Sigmoid colon (tissue), 6 donors: ENCODE measurements at regions not wholly inside any gene's neighbourhood (a gene's known extent, or its start where the extent isn't known, plus 50 kb on each side); places are given as distances from the start of the nearest gene placed in this dataset.

Experiments
- DNase-seq: peaks from one replicate; pipeline ENCODE4 v3.0.0-alpha.2; 2019
- H3K27ac ChIP-seq, 4 donors: fragments of 200-600 bp; sonication (generic); one replicate each; pipeline ENCODE4 v1.5.1; 2016 to 2019; ENCODE audit warnings: mild to moderate bottlenecking in 1 of 4
- H3K27me3 ChIP-seq, 3 donors: fragments of 200-600 bp; sonication (generic); one replicate each; pipeline ENCODE4 v1.5.1; 2019; ENCODE audit warnings: mild to moderate bottlenecking in 1 of 3
- H3K36me3 ChIP-seq, 4 donors: fragments of 200-600 bp; sonication (generic); one replicate each; pipeline ENCODE4 v1.5.1; 2016 to 2019
- H3K4me1 ChIP-seq, 4 donors: fragments of 200-600 bp; sonication (generic); one replicate each; pipeline ENCODE4 v1.5.1; 2017 to 2019
- H3K4me3 ChIP-seq, 4 donors: fragments of 200-600 bp; sonication (generic); one replicate each; pipeline ENCODE4 v1.5.1; 2017 to 2019; ENCODE audit warnings: mild to moderate bottlenecking in 2 of 4, moderate library complexity in 1 of 4
- H3K9me3 ChIP-seq, 4 donors: fragments of 200-600 bp in 3 of 4; sonication (generic) in 3 of 4; one replicate each; pipeline versions ENCODE4 v1.5.1 to v1.6.1; 2013 to 2019
- EP300 ChIP-seq, 4 donors: sonication (generic); formaldehyde crosslinking; IDR thresholded peaks; one replicate each; pipeline ENCODE4 v1.6.1; 2017; ENCODE audit warnings: antibody characterized with exemption in 4 of 4
- POLR2A ChIP-seq, 2 donors: fragments of 450-650 bp; IDR thresholded peaks; one replicate each; pipeline ENCODE4 v1.6.1; 2016; ENCODE audit warnings: antibody characterized with exemption in 2 of 2, mild to moderate bottlenecking in 2 of 2, moderate library complexity in 2 of 2
- POLR2AphosphoS5 ChIP-seq, 4 donors: sonication (generic); formaldehyde crosslinking; IDR thresholded peaks; one replicate each; pipeline ENCODE4 v1.6.1; 2017; ENCODE audit warnings: antibody characterized with exemption in 4 of 4
- WGBS, 2 donors: extraction: QIAGEN DNeasy Blood & Tissue Kit; methylation state at CpG; one replicate each; pipeline ENCODE4 v1.1.7; 2013; 5-methylcytosine and 5-hydroxymethylcytosine counted together
- intact Hi-C: fragments of 100-400 bp; cut with DNase I; formaldehyde crosslinking; loops from one replicate; pipeline ENCODE4 v1.15.1; 2023
- TF ChIP-seq, protein P1 (sequence below), 4 experiments: fragments of 450-650 bp in 3 of 4; fragments of 200-600 bp in 1 of 4; IDR thresholded peaks; one replicate each; pipeline ENCODE4 v1.5.1; 2016 to 2019; ENCODE audit warnings: antibody characterized with exemption in 4 of 4, mild to moderate bottlenecking in 3 of 4, moderate library complexity in 2 of 4
- donor health status: healthy with polysubstance abuse.
- donor health status: healthy.

- H3K36me3 ChIP-seq: no peaks in the 10 kb centered on the region
- TF ChIP-seq POLR2A (IDR thresholded peaks at IDR 0.05) (no peak), POLR2AphosphoS5 (IDR thresholded peaks at IDR 0.05) (no peak), EP300 (IDR thresholded peaks at IDR 0.05) (no peak)
- TF ChIP-seq, protein P1, sequence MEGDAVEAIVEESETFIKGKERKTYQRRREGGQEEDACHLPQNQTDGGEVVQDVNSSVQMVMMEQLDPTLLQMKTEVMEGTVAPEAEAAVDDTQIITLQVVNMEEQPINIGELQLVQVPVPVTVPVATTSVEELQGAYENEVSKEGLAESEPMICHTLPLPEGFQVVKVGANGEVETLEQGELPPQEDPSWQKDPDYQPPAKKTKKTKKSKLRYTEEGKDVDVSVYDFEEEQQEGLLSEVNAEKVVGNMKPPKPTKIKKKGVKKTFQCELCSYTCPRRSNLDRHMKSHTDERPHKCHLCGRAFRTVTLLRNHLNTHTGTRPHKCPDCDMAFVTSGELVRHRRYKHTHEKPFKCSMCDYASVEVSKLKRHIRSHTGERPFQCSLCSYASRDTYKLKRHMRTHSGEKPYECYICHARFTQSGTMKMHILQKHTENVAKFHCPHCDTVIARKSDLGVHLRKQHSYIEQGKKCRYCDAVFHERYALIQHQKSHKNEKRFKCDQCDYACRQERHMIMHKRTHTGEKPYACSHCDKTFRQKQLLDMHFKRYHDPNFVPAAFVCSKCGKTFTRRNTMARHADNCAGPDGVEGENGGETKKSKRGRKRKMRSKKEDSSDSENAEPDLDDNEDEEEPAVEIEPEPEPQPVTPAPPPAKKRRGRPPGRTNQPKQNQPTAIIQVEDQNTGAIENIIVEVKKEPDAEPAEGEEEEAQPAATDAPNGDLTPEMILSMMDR (IDR thresholded peaks at IDR 0.05): no peak
- H3K27ac ChIP-seq: no peak overlapping the region
- H3K9me3 ChIP-seq: no peaks in the 10 kb centered on the region
- no peak for DNase-seq
- intact Hi-C loops: no loop called here
- 94 to 100% methylated on average over 1 of the region's 1 CpG for WGBS, 2 donors
- H3K27me3 ChIP-seq: no peaks in the 10 kb centered on the region
- H3K4me1 ChIP-seq: no peaks in the 10 kb centered on the region
- H3K4me3 ChIP-seq: no peak overlapping the region
Observed at GRCh38 chr4:121269001-121269400, 104.9 kb upstream of the TNIP3 start.

- intact Hi-C loops: no loop called here
- DNase-seq: no peak
- Histone ChIP-seq H3K4me3 (no peak overlapping the region), H3K36me3 (no peaks in the 10 kb centered on the region), H3K27ac (no peak overlapping the region), H3K4me1 (no peaks in the 10 kb centered on the region), H3K27me3 (no peaks in the 10 kb centered on the region), H3K9me3 (no peaks in the 10 kb centered on the region)
- no peak for TF ChIP-seq EP300 (IDR thresholded peaks at IDR 0.05)
- TF ChIP-seq, protein P1 (IDR thresholded peaks at IDR 0.05): no peak
- TF ChIP-seq POLR2A (IDR thresholded peaks at IDR 0.05): no peak
- TF ChIP-seq POLR2AphosphoS5 (IDR thresholded peaks at IDR 0.05): no peak
- WGBS, 2 donors: 78 to 81% methylated on average over 3 of the region's 3 CpGs
Observed at GRCh38 chr4:121266982-121267381, 102.9 kb upstream of the TNIP3 start.

GRCh38 chr4:121256887-121257466, 92.9 kb upstream of the TNIP3 start:
- no peaks in the 10 kb centered on the region for H3K36me3 ChIP-seq
- no peaks in the 10 kb centered on the region for H3K9me3 ChIP-seq
- no peaks in the 10 kb centered on the region for H3K4me1 ChIP-seq
- no peak overlapping the region for H3K27ac ChIP-seq
- intact Hi-C loops: no loop called here
- TF ChIP-seq EP300 (IDR thresholded peaks at IDR 0.05): no peak
- no peak for TF ChIP-seq POLR2AphosphoS5 (IDR thresholded peaks at IDR 0.05)
- TF ChIP-seq, protein P1 (IDR thresholded peaks at IDR 0.05): no peak
- no peak for TF ChIP-seq POLR2A (IDR thresholded peaks at IDR 0.05)
- H3K4me3 ChIP-seq: no peak overlapping the region
- WGBS, 2 donors: 78 to 80% methylated on average over 3 of the region's 3 CpGs
- DNase-seq: no peak
- no peaks in the 10 kb centered on the region for H3K27me3 ChIP-seq

DNA sequence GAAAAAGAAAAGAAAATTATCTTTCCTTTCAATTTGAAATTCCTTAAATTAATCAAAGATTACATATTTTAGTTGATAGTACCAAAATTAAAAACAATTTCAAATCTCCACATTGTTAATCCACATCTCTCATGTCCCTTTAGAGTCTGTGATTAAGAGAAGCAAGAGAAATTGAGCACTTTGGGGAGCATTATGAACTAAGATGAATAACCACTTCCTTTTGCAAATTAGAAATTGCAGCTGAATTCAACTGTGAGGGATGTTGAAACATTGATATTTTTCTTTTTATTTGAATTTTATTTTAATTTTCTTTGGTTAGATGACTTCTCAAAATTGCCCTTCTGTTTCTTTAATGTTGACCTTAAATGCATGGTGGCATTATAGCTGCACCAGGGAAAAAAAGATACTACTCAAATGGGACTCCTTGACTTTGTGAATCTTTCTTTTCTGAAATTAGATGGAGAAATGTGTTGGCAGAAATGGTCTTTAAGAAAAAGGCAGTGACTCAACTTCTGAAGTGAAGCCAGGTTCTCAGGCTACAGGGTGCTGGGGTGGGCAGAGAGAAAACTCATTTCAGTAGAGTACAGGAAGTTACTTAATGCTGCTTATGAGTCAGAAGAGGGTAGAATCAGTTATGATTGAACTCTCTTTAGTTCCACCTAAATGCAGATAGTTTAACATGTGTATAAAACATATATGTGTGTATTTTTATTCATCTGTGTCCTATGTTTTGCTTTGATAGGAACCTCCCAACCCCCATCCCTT, 92.0 kb upstream of the TNIP3 start:
- TF ChIP-seq, protein P1 (IDR thresholded peaks at IDR 0.05): no peak
- TF ChIP-seq POLR2A (IDR thresholded peaks at IDR 0.05) (no peak), POLR2AphosphoS5 (IDR thresholded peaks at IDR 0.05) (no peak), EP300 (IDR thresholded peaks at IDR 0.05) (no peak)
- no peak overlapping the region for H3K27ac ChIP-seq
- no peak for DNase-seq
- intact Hi-C loops: no loop called here
- H3K4me3 ChIP-seq: no peak overlapping the region
- no peaks in the 10 kb centered on the region for H3K27me3 ChIP-seq
- H3K4me1 ChIP-seq: no peaks in the 10 kb centered on the region
- no peaks in the 10 kb centered on the region for H3K9me3 ChIP-seq
- H3K36me3 ChIP-seq: no peaks in the 10 kb centered on the region
